GM13976 (cell line): ENCODE measurements at regions not wholly inside any gene's neighbourhood (a gene's known extent, or its start where the extent isn't known, plus 50 kb on each side); places are given as distances from the start of the nearest gene placed in this dataset.

Experiments used
- DNase-seq: peaks from one replicate; pipeline ENCODE4 v3.0.0; 2012; ENCODE audit warnings: low spot score
- CTCF ChIP-seq: IDR thresholded peaks from 2 replicates; pipeline ENCODE4 v1.5.1; 2012; ENCODE audit warnings: borderline replicate concordance, mild to moderate bottlenecking; ENCODE audit not compliant: insufficient read depth; ENCODE audit errors: extremely low read depth, missing control alignments, control extremely low read depth
- in situ Hi-C: fragments of 300-500 bp; cut with MboI; formaldehyde crosslinking; loops from one replicate; pipeline ENCODE4 v1.12.0; 2022; ENCODE audit warnings: low sequenced_read_pairs, mixed read lengths, inconsistent platforms; ENCODE audit not compliant: unreplicated experiment

- no peak for TF ChIP-seq CTCF
- no peak for DNase-seq
- in situ Hi-C loops = no loop called here
Measured at GRCh38 chr1:229759037-229759435, 133.0 kb downstream of the URB2 start.

GRCh38 chr1:229759586-229759985 is 133.5 kb downstream of the URB2 start:
- TF ChIP-seq CTCF = no peak
- no peak for DNase-seq
- in situ Hi-C loops = no loop called here

- no peak for TF ChIP-seq CTCF
- in situ Hi-C loops = no loop called here
- no peak for DNase-seq
Measured at GRCh38 chr1:229760478-229760996, 134.5 kb downstream of the URB2 start.

GRCh38 chr1:229762891-229763290 is 136.8 kb downstream of the URB2 start:
- in situ Hi-C loops = no loop called here
- TF ChIP-seq CTCF = no peak
- DNase-seq = no peak

GRCh38 chr1:229768232-229768631 is 142.2 kb downstream of the URB2 start:
- DNase-seq = no peak
- in situ Hi-C loops = no loop called here
- TF ChIP-seq CTCF = no peak

- in situ Hi-C loops = no loop called here
- TF ChIP-seq CTCF = no peak
- no peak for DNase-seq
Measured at GRCh38 chr1:229769006-229769405, 143.0 kb downstream of the URB2 start.

- in situ Hi-C loops = no loop called here
Measured at GRCh38 chr1:229769809-229770208, 143.8 kb downstream of the URB2 start.

More at GRCh38 chr1:229769809-229770208, 143.8 kb downstream of the URB2 start:
- DNase-seq = no peak
- no peak for TF ChIP-seq CTCF
